ENCODE measurements at regions not wholly inside any gene's neighbourhood (a gene's known extent, or its start where the extent isn't known, plus 50 kb on each side); places are given as distances from the start of the nearest gene placed in this dataset.

- FAIRE-seq (no peak), DNase-seq (ENCODE audit: insufficient read length, low spot score) (no peak)
These were observed 685.6 kb upstream of the SLITRK1 start for GRCh38 chr13:84567848-84568247.

GRCh38 chr13:84566780-84567179 is 684.5 kb upstream of the SLITRK1 start:
- no peak for DNase-seq (ENCODE audit: insufficient read length, low spot score)
- FAIRE-seq: no peak

GRCh38 chr13:84563611-84564010 is 681.3 kb upstream of the SLITRK1 start:
- no peak for DNase-seq (ENCODE audit: insufficient read length, low spot score)
- FAIRE-seq: no peak

DNA sequence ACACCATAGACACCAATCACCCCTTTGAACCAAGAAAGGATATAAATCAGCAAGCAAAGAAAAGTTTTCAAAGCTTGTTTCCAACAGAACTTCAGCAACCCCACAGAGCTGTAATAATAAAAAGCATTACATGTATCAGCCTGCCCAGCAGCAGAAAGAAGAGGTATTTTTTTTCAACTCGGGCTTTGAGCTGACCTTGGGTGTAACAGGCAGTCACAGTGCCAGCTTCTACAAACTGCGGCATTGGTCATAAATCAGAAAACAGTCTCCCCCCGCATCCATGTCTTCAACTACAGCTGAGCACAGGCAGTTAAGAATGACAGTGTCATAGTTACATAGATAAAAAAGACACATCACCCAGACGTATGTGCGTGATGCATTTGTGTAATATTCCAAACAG is 671.0 kb upstream of the SLITRK1 start:
- FAIRE-seq (no peak), DNase-seq (ENCODE audit: insufficient read length, low spot score) (peak; percentile 7)

DNA sequence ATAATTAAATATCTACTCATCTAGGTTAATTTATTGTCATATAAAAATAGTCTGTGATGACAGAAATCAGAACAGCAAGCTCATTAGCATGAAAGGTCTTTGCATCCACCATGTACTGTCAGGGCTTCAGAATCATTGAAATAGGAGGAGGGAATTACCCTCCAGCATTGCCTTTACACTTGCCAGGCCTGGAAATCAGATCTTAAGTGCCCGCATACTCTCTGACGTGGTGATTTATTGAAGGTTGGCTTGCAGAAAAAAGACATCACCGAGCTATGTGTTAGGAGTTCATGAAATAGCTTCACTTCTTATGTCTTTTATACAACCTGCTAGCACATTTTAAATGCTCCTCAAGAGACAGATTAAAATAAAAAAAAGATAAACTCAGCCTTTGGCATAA is 661.7 kb upstream of the SLITRK1 start:
- FAIRE-seq: no peak
- no peak for DNase-seq (ENCODE audit: insufficient read length, low spot score)

- FAIRE-seq: no peak
- DNase-seq (ENCODE audit: insufficient read length, low spot score): no peak
These were observed 660.1 kb upstream of the SLITRK1 start for GRCh38 chr13:84542348-84542747.

- FAIRE-seq (no peak), DNase-seq (ENCODE audit: insufficient read length, low spot score) (no peak)
These were observed 654.6 kb upstream of the SLITRK1 start for GRCh38 chr13:84536906-84537305.

DNA sequence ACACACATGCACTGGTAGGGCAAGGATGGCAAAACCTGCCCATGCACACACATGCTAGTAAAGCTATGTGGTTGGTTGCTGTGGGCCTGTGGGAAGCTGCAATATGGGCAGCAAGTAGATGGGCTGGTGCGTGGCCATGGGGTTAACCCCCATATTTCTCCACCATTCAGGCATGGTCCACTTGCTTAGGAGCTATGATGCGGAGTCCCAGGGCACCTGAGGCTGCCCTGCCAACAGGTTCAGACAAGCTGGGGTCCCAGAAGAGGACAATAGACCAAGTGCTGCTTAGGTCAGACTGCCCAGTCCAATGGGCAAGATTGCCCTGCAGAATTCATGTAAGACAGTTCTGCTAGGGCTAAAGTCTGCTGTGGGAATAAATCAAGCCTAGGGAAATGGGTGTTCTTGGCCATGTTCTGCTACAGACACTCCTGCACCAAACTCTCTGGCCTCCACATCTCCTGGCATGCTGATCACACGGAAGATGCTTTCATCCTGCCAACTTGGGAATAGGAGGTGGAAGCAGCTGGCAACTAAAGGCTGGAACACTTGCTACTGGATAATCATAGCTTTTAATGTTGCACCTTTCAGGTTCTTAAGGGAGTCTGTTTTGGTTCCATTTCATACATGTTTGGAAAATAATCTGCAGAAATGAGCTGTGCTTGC is 646.3 kb upstream of the SLITRK1 start:
- FAIRE-seq (no peak), DNase-seq (ENCODE audit: insufficient read length, low spot score) (no peak)

- DNase-seq (ENCODE audit: insufficient read length, low spot score) (no peak), FAIRE-seq (no peak)
These were observed 643.6 kb upstream of the SLITRK1 start for GRCh38 chr13:84525865-84526264.

- FAIRE-seq: no peak
- DNase-seq (ENCODE audit: insufficient read length, low spot score): no peak
These were observed 642.3 kb upstream of the SLITRK1 start for GRCh38 chr13:84524586-84524985.

- DNase-seq (ENCODE audit: insufficient read length, low spot score): no peak
- no peak for FAIRE-seq
These were observed 617.7 kb upstream of the SLITRK1 start for GRCh38 chr13:84500016-84500415.

DNA sequence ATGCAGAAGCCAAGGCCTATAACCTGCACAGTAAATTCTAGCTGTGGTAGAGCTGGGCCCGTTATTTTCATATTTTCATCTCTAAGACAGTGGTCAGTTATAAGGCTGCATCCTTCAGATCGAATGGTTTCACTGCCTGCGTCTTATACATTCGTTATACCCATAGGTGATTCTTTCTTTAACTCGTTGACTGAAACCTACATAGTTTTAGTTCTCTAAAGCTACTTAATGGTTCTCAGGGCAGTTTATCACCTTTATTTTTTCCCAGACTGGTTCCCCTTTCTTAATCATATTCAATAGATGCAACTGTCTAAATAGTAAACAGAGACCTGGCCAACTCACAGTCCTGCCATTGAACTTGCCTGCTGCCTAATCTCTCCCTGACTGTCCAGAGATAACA is 615.3 kb upstream of the SLITRK1 start:
- DNase-seq (ENCODE audit: insufficient read length, low spot score): no peak

DNA sequence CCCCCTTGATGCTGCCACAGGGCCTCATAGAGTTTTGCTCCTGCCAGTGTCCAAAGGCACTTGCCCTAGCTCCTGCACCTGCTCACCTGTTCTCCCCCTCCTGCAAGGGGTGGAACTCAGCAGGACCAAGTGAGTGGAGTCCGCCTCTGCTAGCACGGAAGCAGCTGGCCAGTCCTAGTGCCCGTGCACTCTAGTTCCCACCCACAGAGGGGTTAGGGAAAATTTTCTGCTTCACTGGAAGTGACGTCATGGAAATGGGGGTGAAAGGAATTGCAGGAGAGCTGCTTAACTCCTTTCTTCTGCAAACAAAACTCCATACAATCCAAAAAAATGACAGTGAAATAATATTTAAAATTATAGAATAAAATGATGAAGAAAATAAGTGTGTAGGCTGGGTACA is 609.7 kb upstream of the SLITRK1 start:
- FAIRE-seq (no peak), DNase-seq (ENCODE audit: insufficient read length, low spot score) (no peak)

More for the DNA sequence above, 615.3 kb upstream of the SLITRK1 start:
- no peak for FAIRE-seq

DNA sequence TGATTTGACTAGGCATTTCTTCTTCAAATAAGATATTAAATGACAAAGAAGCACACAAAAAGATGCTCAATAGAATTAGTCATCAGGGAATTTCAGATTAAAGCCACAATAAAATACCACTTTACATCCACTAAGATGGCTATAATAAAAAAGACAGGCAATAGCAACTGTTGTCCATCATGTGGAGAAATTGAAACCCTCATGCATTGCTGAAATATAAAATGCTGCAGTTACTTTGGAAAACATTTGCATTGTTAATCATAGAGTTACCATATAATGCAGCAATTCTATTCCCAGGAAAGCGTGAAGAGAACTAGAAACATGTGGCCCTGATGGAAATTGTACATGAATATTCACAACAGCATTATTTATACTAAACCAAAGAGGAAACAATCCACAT is 605.5 kb upstream of the SLITRK1 start:
- DNase-seq (ENCODE audit: insufficient read length, low spot score) (no peak), FAIRE-seq (no peak)

DNA sequence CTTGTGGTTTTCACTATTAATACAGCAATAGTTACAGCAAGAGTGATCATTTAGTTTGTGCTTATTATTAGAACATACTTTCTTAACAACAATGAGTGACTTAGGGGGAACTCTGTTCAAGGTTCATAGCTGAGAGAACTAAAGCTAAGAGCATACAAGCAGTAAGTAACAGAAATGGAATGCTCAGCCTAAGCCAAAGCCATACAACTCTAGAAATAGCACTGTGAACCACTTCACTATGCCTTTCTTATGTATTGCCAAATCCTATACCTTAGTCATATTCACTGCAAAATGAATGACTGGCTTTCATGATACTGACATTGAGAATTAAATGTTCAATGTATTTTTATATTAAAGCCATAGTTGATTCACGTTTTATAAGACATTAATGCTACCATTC is 599.7 kb upstream of the SLITRK1 start:
- no peak for FAIRE-seq
- DNase-seq (ENCODE audit: insufficient read length, low spot score): no peak

GRCh38 chr13:84479656-84480055 is 597.4 kb upstream of the SLITRK1 start:
- DNase-seq (ENCODE audit: insufficient read length, low spot score): no peak
- FAIRE-seq: no peak

- FAIRE-seq: no peak
- DNase-seq (ENCODE audit: insufficient read length, low spot score): no peak
These were observed 588.3 kb upstream of the SLITRK1 start for GRCh38 chr13:84470528-84470927.

GRCh38 chr13:84466461-84466860 is 584.2 kb upstream of the SLITRK1 start:
- DNase-seq (ENCODE audit: insufficient read length, low spot score) (no peak), FAIRE-seq (no peak)

GRCh38 chr13:84460989-84461388 is 578.7 kb upstream of the SLITRK1 start:
- FAIRE-seq (no peak), DNase-seq (ENCODE audit: insufficient read length, low spot score) (no peak)

DNA sequence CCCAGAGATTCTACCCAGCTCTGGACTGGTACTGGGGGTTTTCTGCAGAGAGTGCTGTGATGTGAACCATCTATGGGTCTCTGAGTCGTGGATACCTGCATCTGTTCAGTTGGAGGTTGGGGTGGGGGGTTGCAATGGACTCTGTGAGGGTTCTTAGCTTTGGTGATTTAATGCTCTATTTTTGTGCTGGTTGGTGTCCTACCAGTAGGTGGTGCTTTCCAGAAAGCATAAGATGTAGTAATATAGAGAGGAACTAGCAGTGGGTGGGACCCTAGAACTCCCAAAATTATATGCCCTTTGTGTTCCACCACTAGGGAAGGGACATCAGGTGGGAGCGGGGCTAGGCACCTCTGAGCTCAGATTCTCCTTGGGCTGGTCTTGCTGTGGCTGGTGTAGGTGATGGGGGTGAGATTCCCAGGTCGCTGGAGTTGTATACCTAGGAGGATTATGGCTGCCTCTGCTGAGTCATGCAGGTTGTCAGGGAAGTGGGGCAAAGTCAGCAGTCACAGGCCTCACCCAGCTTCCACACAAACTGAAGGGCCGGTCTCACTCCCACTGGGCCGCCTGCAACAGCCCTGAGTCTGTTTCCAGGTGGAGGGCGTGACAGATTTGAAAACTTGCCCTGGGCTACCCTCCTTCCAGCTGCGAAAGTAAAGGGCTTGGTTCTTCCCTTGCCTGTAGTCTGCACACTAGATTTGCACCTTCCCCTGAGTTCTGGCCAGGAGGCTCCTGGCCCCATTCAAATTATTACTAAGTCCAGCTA is 573.0 kb upstream of the SLITRK1 start:
- FAIRE-seq (no peak), DNase-seq (ENCODE audit: insufficient read length, low spot score) (no peak)

DNA sequence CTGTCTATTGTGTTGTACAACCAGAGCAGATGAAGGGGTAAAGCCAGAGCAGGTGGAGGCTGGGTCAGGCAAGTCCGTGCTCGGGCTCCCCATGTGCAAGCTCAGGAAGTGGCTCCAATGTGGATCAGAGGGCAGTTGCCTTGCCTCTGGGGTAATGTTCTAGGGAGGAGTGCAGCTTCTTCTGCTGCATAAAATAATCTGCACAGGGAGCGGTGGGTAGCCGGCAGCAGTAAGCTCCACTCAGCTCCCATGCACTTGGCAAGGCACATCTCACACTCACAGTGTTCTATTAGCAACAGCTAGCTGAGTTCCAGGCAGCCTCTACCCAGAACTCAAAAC is 565.3 kb upstream of the SLITRK1 start:
- DNase-seq (ENCODE audit: insufficient read length, low spot score): no peak
- no peak for FAIRE-seq

DNA sequence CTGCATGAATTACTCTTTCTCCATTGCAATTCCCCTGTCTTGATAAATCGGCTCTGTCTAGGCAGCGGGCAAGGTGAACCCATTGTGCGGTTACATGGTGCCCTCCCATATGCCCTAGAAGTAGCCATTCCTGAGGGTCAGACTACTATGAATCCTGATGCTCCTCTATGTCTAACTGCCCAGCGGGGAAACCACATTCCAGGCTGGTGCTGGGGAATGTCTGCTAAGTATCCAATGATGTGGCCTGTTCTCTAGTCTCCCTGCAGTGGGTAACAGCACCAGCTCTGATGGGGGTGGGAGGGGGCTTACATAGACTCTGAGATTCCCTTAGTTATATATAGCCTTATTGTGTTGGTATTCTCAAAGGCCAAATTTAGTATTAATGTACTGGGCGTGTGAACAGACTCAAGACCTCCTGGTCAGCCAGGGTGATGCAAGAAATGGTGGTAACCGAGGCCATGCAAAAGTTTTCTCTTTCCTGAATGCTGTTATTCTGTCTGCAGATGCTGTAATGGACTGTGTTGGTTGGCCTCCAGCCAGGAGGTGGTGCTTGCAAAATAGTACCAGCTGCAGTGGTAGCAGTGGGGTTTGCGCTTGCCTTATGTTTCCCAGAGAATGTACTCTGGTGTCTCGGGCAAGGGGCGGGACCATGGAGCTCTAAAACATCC is 564.8 kb upstream of the SLITRK1 start:
- no peak for DNase-seq (ENCODE audit: insufficient read length, low spot score)
- no peak for FAIRE-seq
